Neural progenitor cell (in vitro differentiated cells): ENCODE measurements at regions not wholly inside any gene's neighbourhood (a gene's known extent, or its start where the extent isn't known, plus 50 kb on each side); places are given as distances from the start of the nearest gene placed in this dataset.

Experiments used
- CTCF ChIP-seq: fragments of 200-600 bp; sonication (generic); IDR thresholded peaks from 2 replicates; pipeline ENCODE4 v1.5.1; 2017; ENCODE audit warnings: antibody characterized with exemption, mild to moderate bottlenecking
- EZH2 ChIP-seq: fragments of 200-600 bp; sonication (generic); IDR thresholded peaks from 2 replicates; pipeline ENCODE4 v1.6.1; 2017; ENCODE audit warnings: antibody characterized with exemption, mild to moderate bottlenecking, moderate library complexity

GRCh38 chr5:167167191-167167795 lies 1124.2 kb upstream of the WWC1 start:
- TF ChIP-seq EZH2 (no peak), CTCF (no peak)
